ENCODE measurements at regions not wholly inside any gene's neighbourhood (a gene's known extent, or its start where the extent isn't known, plus 50 kb on each side); places are given as distances from the start of the nearest gene placed in this dataset.
"Not testable (repeated sequence)": the region's sequence is repeated elsewhere in the genome, so short reads cannot be mapped to it uniquely, and the experiment has no call there.

- DNase-seq, result no peak
Measured at GRCh38 chr10:10734356-10735064, 283.2 kb upstream of the CELF2 start.

GRCh38 chr10:10745291-10745690 is 272.4 kb upstream of the CELF2 start:
- no peak for DNase-seq

- no peak for DNase-seq
Measured at GRCh38 chr10:10755490-10755889, 262.2 kb upstream of the CELF2 start.

- no peak for DNase-seq
Measured at GRCh38 chr10:10758306-10758705, 259.4 kb upstream of the CELF2 start.

- not testable (repeated sequence) for DNase-seq
Measured at GRCh38 chr10:10759806-10760205, 257.9 kb upstream of the CELF2 start.

GRCh38 chr10:10765017-10765416 is 252.7 kb upstream of the CELF2 start:
- no peak for DNase-seq

- DNase-seq, result no peak
Measured at GRCh38 chr10:10772411-10772810, 245.3 kb upstream of the CELF2 start.

- DNase-seq, result no peak
Measured at GRCh38 chr10:10772874-10773508, 244.7 kb upstream of the CELF2 start.

GRCh38 chr10:10774416-10774815 is 243.3 kb upstream of the CELF2 start:
- no peak for DNase-seq

- DNase-seq, result no peak
Measured at GRCh38 chr10:10776363-10776762, 241.3 kb upstream of the CELF2 start.

- no peak for DNase-seq
Measured at GRCh38 chr10:10777279-10777678, 240.4 kb upstream of the CELF2 start.

GRCh38 chr10:10777723-10778122 is 239.9 kb upstream of the CELF2 start:
- DNase-seq, result no peak

- no peak for DNase-seq
Measured at GRCh38 chr10:10778959-10779358, 238.7 kb upstream of the CELF2 start.

- no peak for DNase-seq
Measured at GRCh38 chr10:10779511-10779910, 238.2 kb upstream of the CELF2 start.

GRCh38 chr10:10780746-10781145 is 236.9 kb upstream of the CELF2 start:
- no peak for DNase-seq

- no peak for DNase-seq
Measured at GRCh38 chr10:10782603-10783002, 235.1 kb upstream of the CELF2 start.

- no peak for DNase-seq
Measured at GRCh38 chr10:10785627-10786026, 232.0 kb upstream of the CELF2 start.

- DNase-seq, result no peak
Measured at GRCh38 chr10:10786109-10787090, 231.3 kb upstream of the CELF2 start.

- no peak for DNase-seq
Measured at GRCh38 chr10:10787586-10787985, 230.1 kb upstream of the CELF2 start.

- no peak for DNase-seq
Measured at GRCh38 chr10:10788761-10789160, 228.9 kb upstream of the CELF2 start.

- no peak for DNase-seq
Measured at GRCh38 chr10:10791869-10792268, 225.8 kb upstream of the CELF2 start.

GRCh38 chr10:10792681-10793080 is 225.0 kb upstream of the CELF2 start:
- no peak for DNase-seq

GRCh38 chr10:10794046-10794445 is 223.6 kb upstream of the CELF2 start:
- DNase-seq, result no peak

- no peak for DNase-seq
Measured at GRCh38 chr10:10794791-10795191, 222.9 kb upstream of the CELF2 start.

All from activated CD4-positive, alpha-beta T cell treated with anti-CD3 and anti-CD28 coated beads for 4 hours (primary cell).